HCT116 (cell line): ENCODE measurements at regions not wholly inside any gene's neighbourhood (a gene's known extent, or its start where the extent isn't known, plus 50 kb on each side); places are given as distances from the start of the nearest gene placed in this dataset.

Experiments used
- ATAC-seq: fragments of 200-7000 bp; cut with Tn5 transposase; 2 replicates; pipeline ENCODE4 v1.9.1; 2020; ENCODE audit warnings: mild to moderate bottlenecking, moderate library complexity
- BruUV-seq: library from RNA; stranded (reverse); fragments of 400-500 nt; replicated peaks from 2 replicates; lab custom pipeline; 2021; lab: Mats Ljungman, UMichigan
- CTCF ChIA-PET: fragments of 300-600 bp; sonication (Branson Sonifier 250); formaldehyde crosslinking; loops from one replicate; lab custom pipeline; 2021; ENCODE audit warnings: antibody characterized with exemption; lab: Charles Lee
- POLR2A ChIA-PET: fragments of 300-600, 350-600 bp; sonication (Branson Sonifier 250); formaldehyde crosslinking; loops from one replicate; lab custom pipeline; 2021; ENCODE audit warnings: antibody characterized with exemption; lab: Charles Lee
- RAD21 ChIA-PET, 2 experiments: fragments of 300-600 bp; sonication (Branson Sonifier 250); formaldehyde crosslinking; loops; one replicate each; lab custom pipeline; 2023; ENCODE audit warnings: low total read pairs in 2 of 2; ENCODE audit not compliant: uncharacterized antibody in 2 of 2, unreplicated experiment in 2 of 2, low non-redundant PET in 1 of 2; lab: Charles Lee
- DNase-seq: peaks from one replicate; pipeline ENCODE4 v3.0.0-alpha.2; 2010; ENCODE audit warnings: low read depth, low spot score
- H2AFZ ChIP-seq: fragments of 200-600 bp; shearing (Covaris generic), sonication (generic); 2 replicates; pipeline ENCODE4 v1.6.1; 2017; ENCODE audit warnings: low read depth, mixed run types, mixed read lengths, antibody characterized with exemption, low read length; ENCODE audit not compliant: poor library complexity, severe bottlenecking
- H3K27ac ChIP-seq: 2 replicates; pipeline ENCODE4 v1.5.1; 2012; ENCODE audit warnings: low read depth, low read length
- H3K27me3 ChIP-seq: fragments of 200-600 bp; sonication (generic); 2 replicates; pipeline ENCODE4 v1.6.1; 2016; ENCODE audit warnings: mixed run types, low read length, mixed read lengths; ENCODE audit not compliant: insufficient read depth
- H3K36me3 ChIP-seq, 2 experiments: fragments of 200-500 bp in 1 of 2; fragments of 200-600 bp in 1 of 2; sonication (Bioruptor generic) in 1 of 2; sonication (generic) in 1 of 2; 2 replicates each; pipeline versions ENCODE4 v1.5.1 to v1.6.1; 2014 to 2016; ENCODE audit warnings: low read length in 2 of 2, inconsistent platforms in 1 of 2, mixed read lengths in 1 of 2, mixed run types in 1 of 2; ENCODE audit not compliant: insufficient read depth in 2 of 2, control insufficient read depth in 1 of 2
- H3K4me1 ChIP-seq, 2 experiments: fragments of 200-600 bp in 1 of 2; sonication (generic) in 1 of 2; 2 replicates each; pipeline versions ENCODE4 v1.5.1 to v1.6.1; 2012 to 2017; ENCODE audit warnings: low read length in 2 of 2, inconsistent platforms in 1 of 2, mild to moderate bottlenecking in 1 of 2, mixed read lengths in 1 of 2, mixed run types in 1 of 2, moderate library complexity in 1 of 2; ENCODE audit not compliant: insufficient read depth in 2 of 2, control insufficient read depth in 1 of 2
- H3K4me2 ChIP-seq: fragments of 200-600 bp; sonication (generic); 2 replicates; pipeline ENCODE4 v1.6.1; 2017; ENCODE audit warnings: mixed run types, low read length, mixed read lengths
- H3K4me3 ChIP-seq, 2 experiments: fragments of 200-600 bp in 1 of 2; sonication (generic) in 1 of 2; replicated peaks in 1 of 2; 2 replicates each; pipeline ENCODE4 v1.5.1; 2011 to 2016; ENCODE audit warnings: low read length in 2 of 2, control low read depth in 1 of 2, low read depth in 1 of 2, mild to moderate bottlenecking in 1 of 2, mixed read lengths in 1 of 2, mixed run types in 1 of 2
- H3K79me2 ChIP-seq: fragments of 200-600 bp; sonication (generic); 2 replicates; pipeline ENCODE4 v1.6.1; 2017; ENCODE audit warnings: mild to moderate bottlenecking, mixed run types, low read length, moderate library complexity, mixed read lengths; ENCODE audit not compliant: insufficient read depth
- H3K9ac ChIP-seq: fragments of 200-600 bp; sonication (generic); 2 replicates; pipeline ENCODE4 v1.6.1; 2016; ENCODE audit warnings: low read length, mixed read lengths
- H3K9me2 ChIP-seq: fragments of 200-600 bp; sonication (generic), shearing (Covaris generic); 2 replicates; pipeline ENCODE4 v1.6.1; 2017; ENCODE audit warnings: mixed run types, mild to moderate bottlenecking, moderate library complexity; ENCODE audit not compliant: insufficient read depth
- H3K9me3 ChIP-seq, 2 experiments: fragments of 200-500 bp in 1 of 2; fragments of 200-600 bp in 1 of 2; sonication (Bioruptor generic) in 1 of 2; sonication (generic) in 1 of 2; 2 replicates each; pipeline ENCODE4 v1.6.1; 2014 to 2017; ENCODE audit warnings: low read length in 2 of 2, mixed read lengths in 2 of 2, inconsistent platforms in 1 of 2, low read depth in 1 of 2, mild to moderate bottlenecking in 1 of 2, mixed run types in 1 of 2, moderate library complexity in 1 of 2; ENCODE audit not compliant: control insufficient read depth in 1 of 2, insufficient read depth in 1 of 2
- H4K20me1 ChIP-seq: fragments of 200-600 bp; sonication (generic), shearing (Covaris generic); 2 replicates; pipeline ENCODE4 v1.6.1; 2017; ENCODE audit warnings: mixed run types, mild to moderate bottlenecking, moderate library complexity; ENCODE audit not compliant: insufficient read depth
- ATF3 ChIP-seq: IDR thresholded peaks from 2 replicates; pipeline ENCODE4 v1.6.1; 2012
- CBX3 ChIP-seq: IDR thresholded peaks from 2 replicates; pipeline ENCODE4 v1.6.1; 2012; ENCODE audit warnings: low read depth
- CEBPB ChIP-seq: IDR thresholded peaks from 2 replicates; pipeline ENCODE4 v1.6.1; 2012; ENCODE audit warnings: low read depth
- CTCF ChIP-seq, 3 experiments: fragments of 200-600 bp in 1 of 3; sonication (generic) in 1 of 3; IDR thresholded peaks in 2 of 3; conservative IDR thresholded peaks in 1 of 3; 2 replicates each; pipeline ENCODE4 v1.5.1; 2012 to 2017; ENCODE audit warnings: low read depth in 2 of 3, low read length in 2 of 3, antibody characterized with exemption in 1 of 3, borderline replicate concordance in 1 of 3, control low read depth in 1 of 3, mild to moderate bottlenecking in 1 of 3, mixed read lengths in 1 of 3, mixed run types in 1 of 3, moderate library complexity in 1 of 3; ENCODE audit not compliant: insufficient read depth in 1 of 3
- EGR1 ChIP-seq: IDR thresholded peaks from 2 replicates; pipeline ENCODE4 v1.6.1; 2012; ENCODE audit warnings: low read depth
- ELF1 ChIP-seq: IDR thresholded peaks from 2 replicates; pipeline ENCODE4 v1.6.1; 2012; ENCODE audit warnings: low read depth, borderline replicate concordance
- EZH2 ChIP-seq: fragments of 200-600 bp; sonication (generic); IDR thresholded peaks from 2 replicates; pipeline ENCODE4 v1.6.1; 2017; ENCODE audit warnings: antibody characterized with exemption, mixed run types
- EZH2phosphoT487 ChIP-seq: fragments of 200-600 bp; IDR thresholded peaks from 2 replicates; pipeline ENCODE4 v1.6.1; 2018; ENCODE audit warnings: antibody characterized with exemption, borderline replicate concordance
- SIN3A ChIP-seq: IDR thresholded peaks from 2 replicates; pipeline ENCODE4 v1.6.1; 2012; ENCODE audit warnings: low read depth
- SRF ChIP-seq: IDR thresholded peaks from 2 replicates; pipeline ENCODE4 v1.6.1; 2012; ENCODE audit warnings: low read depth
- TCF7L2 ChIP-seq: IDR thresholded peaks from 2 replicates; pipeline ENCODE4 v1.7.0; 2011; ENCODE audit warnings: borderline replicate concordance, inconsistent platforms; ENCODE audit not compliant: insufficient read depth, insufficient read length; ENCODE audit errors: extremely low read depth
- ZFX ChIP-seq: fragments of 450-650 bp; IDR thresholded peaks from 2 replicates; pipeline ENCODE4 v1.6.1; 2017
- intact Hi-C: fragments of 100-400 bp; cut with micrococcal nuclease; formaldehyde crosslinking; loops from 2 replicates; pipeline ENCODE4 v1.10.0; 2022

- TF ChIP-seq CTCF (IDR thresholded peaks at IDR 0.05 in 2 of 3, conservative IDR thresholded peaks at IDR 0.05 in 1 of 3; ENCODE audit: borderline replicate concordance in 1 of 3, insufficient read depth in 1 of 3, low read depth in 2 of 3, low read length in 2 of 3) (no peak), SIN3A (no peak), EZH2 (no peak), ZFX (no peak), ELF1 (no peak), CEBPB (no peak), EGR1 (no peak), ATF3 (no peak), TCF7L2 (no peak), SRF (no peak), CBX3 (no peak), EZH2phosphoT487 (no peak)
Measured at GRCh38 chr3:144549166-144549565, 577.5 kb downstream of the DIPK2A start.

More at GRCh38 chr3:144549166-144549565, 577.5 kb downstream of the DIPK2A start:
- DNase-seq (no peak), ATAC-seq (no peak)
- no peak overlapping the region for H3K9ac ChIP-seq
- H3K4me2 ChIP-seq, result no peak overlapping the region
- ChIA-PET RAD21 (no interaction called here), POLR2A (no interaction called here), CTCF (no interaction called here)
- no peaks in the 10 kb centered on the region for H3K27me3 ChIP-seq
- H4K20me1 ChIP-seq, result no peaks in the 10 kb centered on the region
- H3K36me3 ChIP-seq, result no peaks in the 10 kb centered on the region
- H3K9me3 ChIP-seq, result no peaks in the 10 kb centered on the region
- H3K27ac ChIP-seq, result no peak overlapping the region
- no peaks in the 10 kb centered on the region for H3K79me2 ChIP-seq
- BruUV-seq, result no TSS peak
- no peaks in the 10 kb centered on the region for H3K4me1 ChIP-seq
- no peak overlapping the region for H3K4me3 ChIP-seq
- intact Hi-C loops, result no loop called here
- H2AFZ ChIP-seq, result no peak overlapping the region
- no peaks in the 10 kb centered on the region for H3K9me2 ChIP-seq
